ENCODE measurements at regions not wholly inside any gene's neighbourhood (a gene's known extent, or its start where the extent isn't known, plus 50 kb on each side); places are given as distances from the start of the nearest gene placed in this dataset.

DNA sequence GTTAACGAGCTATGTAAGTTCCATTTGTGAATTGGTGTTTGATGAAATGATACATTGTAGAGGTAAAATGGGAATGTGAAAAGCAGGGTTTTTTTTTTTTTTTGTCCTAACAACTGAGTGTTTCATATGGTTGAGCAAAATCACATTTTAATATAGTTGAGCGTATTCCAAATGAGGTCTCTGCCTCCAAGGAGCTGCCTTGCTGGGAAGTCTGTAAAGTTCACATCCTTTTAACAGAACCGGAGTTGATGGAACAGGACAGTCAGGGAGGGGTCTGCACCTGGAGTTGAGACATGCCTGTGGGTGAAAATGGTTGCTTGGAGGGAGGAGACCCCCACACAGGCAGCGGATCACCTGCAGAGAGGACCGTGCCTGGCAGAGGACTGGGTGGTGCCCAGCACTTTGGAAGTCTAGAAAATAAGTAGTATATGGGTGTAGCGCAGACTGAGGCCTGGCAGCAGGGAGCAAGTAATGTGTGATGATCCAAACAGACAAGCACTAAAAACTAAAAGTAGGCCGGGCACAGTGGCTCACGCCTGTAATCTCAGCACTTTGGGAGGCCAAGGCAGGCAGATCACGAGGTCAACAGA is 75.2 kb upstream of the UBAC2 start:
- TF ChIP-seq, protein P1, sequence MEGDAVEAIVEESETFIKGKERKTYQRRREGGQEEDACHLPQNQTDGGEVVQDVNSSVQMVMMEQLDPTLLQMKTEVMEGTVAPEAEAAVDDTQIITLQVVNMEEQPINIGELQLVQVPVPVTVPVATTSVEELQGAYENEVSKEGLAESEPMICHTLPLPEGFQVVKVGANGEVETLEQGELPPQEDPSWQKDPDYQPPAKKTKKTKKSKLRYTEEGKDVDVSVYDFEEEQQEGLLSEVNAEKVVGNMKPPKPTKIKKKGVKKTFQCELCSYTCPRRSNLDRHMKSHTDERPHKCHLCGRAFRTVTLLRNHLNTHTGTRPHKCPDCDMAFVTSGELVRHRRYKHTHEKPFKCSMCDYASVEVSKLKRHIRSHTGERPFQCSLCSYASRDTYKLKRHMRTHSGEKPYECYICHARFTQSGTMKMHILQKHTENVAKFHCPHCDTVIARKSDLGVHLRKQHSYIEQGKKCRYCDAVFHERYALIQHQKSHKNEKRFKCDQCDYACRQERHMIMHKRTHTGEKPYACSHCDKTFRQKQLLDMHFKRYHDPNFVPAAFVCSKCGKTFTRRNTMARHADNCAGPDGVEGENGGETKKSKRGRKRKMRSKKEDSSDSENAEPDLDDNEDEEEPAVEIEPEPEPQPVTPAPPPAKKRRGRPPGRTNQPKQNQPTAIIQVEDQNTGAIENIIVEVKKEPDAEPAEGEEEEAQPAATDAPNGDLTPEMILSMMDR (IDR thresholded peaks at IDR 0.05): no peak
- TF ChIP-seq IRF2 (CRISPR knock-in tag; IDR thresholded peaks at IDR 0.05; ENCODE audit: borderline replicate concordance, low read depth): no peak
- TF ChIP-seq ZNF423 (CRISPR knock-in tag; IDR thresholded peaks at IDR 0.05): no peak
- TF ChIP-seq USF1 (CRISPR knock-in tag; IDR thresholded peaks at IDR 0.05): no peak
- no peak for TF ChIP-seq NFE2L1 (CRISPR knock-in tag; IDR thresholded peaks at IDR 0.05)
- TF ChIP-seq, protein P2, sequence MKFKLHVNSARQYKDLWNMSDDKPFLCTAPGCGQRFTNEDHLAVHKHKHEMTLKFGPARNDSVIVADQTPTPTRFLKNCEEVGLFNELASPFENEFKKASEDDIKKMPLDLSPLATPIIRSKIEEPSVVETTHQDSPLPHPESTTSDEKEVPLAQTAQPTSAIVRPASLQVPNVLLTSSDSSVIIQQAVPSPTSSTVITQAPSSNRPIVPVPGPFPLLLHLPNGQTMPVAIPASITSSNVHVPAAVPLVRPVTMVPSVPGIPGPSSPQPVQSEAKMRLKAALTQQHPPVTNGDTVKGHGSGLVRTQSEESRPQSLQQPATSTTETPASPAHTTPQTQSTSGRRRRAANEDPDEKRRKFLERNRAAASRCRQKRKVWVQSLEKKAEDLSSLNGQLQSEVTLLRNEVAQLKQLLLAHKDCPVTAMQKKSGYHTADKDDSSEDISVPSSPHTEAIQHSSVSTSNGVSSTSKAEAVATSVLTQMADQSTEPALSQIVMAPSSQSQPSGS (CRISPR knock-in tag; IDR thresholded peaks at IDR 0.05; ENCODE audit: borderline replicate concordance, low read depth): no peak
- TF ChIP-seq MAX (CRISPR knock-in tag; IDR thresholded peaks at IDR 0.05): no peak
- no peak for TF ChIP-seq JUN (CRISPR knock-in tag; IDR thresholded peaks at IDR 0.05)

All from WTC11 (cell line).